CD4-positive, alpha-beta T cell (primary cell): ENCODE measurements at regions not wholly inside any gene's neighbourhood (a gene's known extent, or its start where the extent isn't known, plus 50 kb on each side); places are given as distances from the start of the nearest gene placed in this dataset.

Experiments
- ATAC-seq: fragments of 200-7000 bp; cut with Tn5 transposase; one replicate; pipeline ENCODE4 v1.10.0; 2022; ENCODE audit warnings: mild to moderate bottlenecking; ENCODE audit not compliant: poor library complexity
- CTCF ChIA-PET: fragments of 350-600 bp; sonication (Branson Sonifier 250); formaldehyde crosslinking; loops from one replicate; lab custom pipeline; 2021; ENCODE audit warnings: antibody characterized with exemption, inconsistent platforms; lab: Charles Lee
- POLR2A ChIA-PET: fragments of 350-600 bp; sonication (Branson Sonifier 250); formaldehyde crosslinking; loops from one replicate; lab custom pipeline; 2021; ENCODE audit warnings: antibody characterized with exemption, inconsistent platforms; lab: Charles Lee
- DNase-seq, 14 experiments: peaks; one replicate each; pipeline ENCODE4 v3.0.0-alpha.2; 2013 to 2020; ENCODE audit warnings: mixed read lengths in 2 of 14
- H3K27ac ChIP-seq, 2 donors: one replicate each; pipeline versions ENCODE4 v1.5.1 to v1.7.0; 2013; ENCODE audit warnings: low read length in 2 of 2, low read depth in 1 of 2, mild to moderate bottlenecking in 1 of 2
- H3K27me3 ChIP-seq, 2 experiments: 1 replicate in 1 of 2; 2 replicates in 1 of 2; pipeline versions ENCODE4 v1.6.1 to v1.7.0; 2013; ENCODE audit warnings: low read length in 2 of 2, control low read depth in 1 of 2, mild to moderate bottlenecking in 1 of 2, moderate library complexity in 1 of 2; ENCODE audit not compliant: insufficient read depth in 2 of 2, control insufficient read depth in 1 of 2
- H3K36me3 ChIP-seq: one replicate; pipeline ENCODE4 v1.6.1; 2013; ENCODE audit warnings: low read length, control low read depth; ENCODE audit not compliant: insufficient read depth
- H3K4me1 ChIP-seq: one replicate; pipeline ENCODE4 v1.6.1; 2013; ENCODE audit warnings: low read length, control low read depth; ENCODE audit not compliant: insufficient read depth
- H3K4me3 ChIP-seq: one replicate; pipeline ENCODE4 v1.5.1; 2013; ENCODE audit warnings: mild to moderate bottlenecking, low read length, moderate library complexity
- H3K9me3 ChIP-seq, 2 experiments: 1 replicate in 1 of 2; 2 replicates in 1 of 2; pipeline versions ENCODE4 v1.6.1 to v1.7.0; 2013; ENCODE audit warnings: low read length in 2 of 2, mild to moderate bottlenecking in 2 of 2, control low read depth in 1 of 2, moderate library complexity in 1 of 2; ENCODE audit not compliant: control insufficient read depth in 1 of 2, insufficient read depth in 1 of 2
- H3K27ac Mint-ChIP-seq: one replicate; pipeline ENCODE4 v1.8.0; 2020; ENCODE audit warnings: mixed read lengths
- H3K27me3 Mint-ChIP-seq: one replicate; pipeline ENCODE4 v1.8.0; 2021; ENCODE audit warnings: mixed read lengths
- H3K36me3 Mint-ChIP-seq: one replicate; pipeline ENCODE4 v1.8.0; 2021; ENCODE audit warnings: low read depth, mixed read lengths
- H3K4me1 Mint-ChIP-seq: one replicate; pipeline ENCODE4 v1.8.0; 2021; ENCODE audit warnings: low read depth, mixed read lengths
- H3K4me3 Mint-ChIP-seq: one replicate; pipeline ENCODE4 v1.8.0; 2020; ENCODE audit warnings: mild to moderate bottlenecking, mixed read lengths
- H3K9me3 Mint-ChIP-seq: one replicate; pipeline ENCODE4 v1.8.0; 2020; ENCODE audit warnings: mixed read lengths
- intact Hi-C, 2 experiments: fragments of 100-400 bp; cut with DNase I in 1 of 2; cut with micrococcal nuclease in 1 of 2; formaldehyde crosslinking; loops; one replicate each; pipeline versions ENCODE4 v1.15.1 to v1.9.0; 2023 to 2025; cut with DNase I, micrococcal nuclease
- TF ChIP-seq, protein P1 (sequence below): fragments of 200-600 bp; IDR thresholded peaks from one replicate; pipeline ENCODE4 v1.8.0; 2022; ENCODE audit warnings: antibody characterized with exemption, mild to moderate bottlenecking

GRCh38 chr2:67719351-67719750 lies 322.2 kb downstream of the ETAA1 start:
- Mint-ChIP-seq H3K36me3 (no peaks in the 10 kb centered on the region), H3K4me3 (no peak overlapping the region), H3K4me1 (no peaks in the 10 kb centered on the region), H3K9me3 (no peaks in the 10 kb centered on the region), H3K27ac (no peak overlapping the region), H3K27me3 (peaks cover 12% of the 10 kb centered on the region)
- CTCF ChIA-PET = no interaction called here
- TF ChIP-seq, protein P1, sequence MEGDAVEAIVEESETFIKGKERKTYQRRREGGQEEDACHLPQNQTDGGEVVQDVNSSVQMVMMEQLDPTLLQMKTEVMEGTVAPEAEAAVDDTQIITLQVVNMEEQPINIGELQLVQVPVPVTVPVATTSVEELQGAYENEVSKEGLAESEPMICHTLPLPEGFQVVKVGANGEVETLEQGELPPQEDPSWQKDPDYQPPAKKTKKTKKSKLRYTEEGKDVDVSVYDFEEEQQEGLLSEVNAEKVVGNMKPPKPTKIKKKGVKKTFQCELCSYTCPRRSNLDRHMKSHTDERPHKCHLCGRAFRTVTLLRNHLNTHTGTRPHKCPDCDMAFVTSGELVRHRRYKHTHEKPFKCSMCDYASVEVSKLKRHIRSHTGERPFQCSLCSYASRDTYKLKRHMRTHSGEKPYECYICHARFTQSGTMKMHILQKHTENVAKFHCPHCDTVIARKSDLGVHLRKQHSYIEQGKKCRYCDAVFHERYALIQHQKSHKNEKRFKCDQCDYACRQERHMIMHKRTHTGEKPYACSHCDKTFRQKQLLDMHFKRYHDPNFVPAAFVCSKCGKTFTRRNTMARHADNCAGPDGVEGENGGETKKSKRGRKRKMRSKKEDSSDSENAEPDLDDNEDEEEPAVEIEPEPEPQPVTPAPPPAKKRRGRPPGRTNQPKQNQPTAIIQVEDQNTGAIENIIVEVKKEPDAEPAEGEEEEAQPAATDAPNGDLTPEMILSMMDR = no peak
- POLR2A ChIA-PET = no interaction called here
- intact Hi-C loops = no loop called here
- DNase-seq (no peak), ATAC-seq (no peak)
- peaks cover 0 to 2% of the 10 kb centered on the region in 2 experiments for H3K9me3 ChIP-seq
- H3K27ac ChIP-seq = no peak overlapping the region
- no peaks in the 10 kb centered on the region for H3K4me1 ChIP-seq
- H3K27me3 ChIP-seq = no peaks in the 10 kb centered on the region
- no peak overlapping the region for H3K4me3 ChIP-seq
- H3K36me3 ChIP-seq = no peaks in the 10 kb centered on the region

DNA sequence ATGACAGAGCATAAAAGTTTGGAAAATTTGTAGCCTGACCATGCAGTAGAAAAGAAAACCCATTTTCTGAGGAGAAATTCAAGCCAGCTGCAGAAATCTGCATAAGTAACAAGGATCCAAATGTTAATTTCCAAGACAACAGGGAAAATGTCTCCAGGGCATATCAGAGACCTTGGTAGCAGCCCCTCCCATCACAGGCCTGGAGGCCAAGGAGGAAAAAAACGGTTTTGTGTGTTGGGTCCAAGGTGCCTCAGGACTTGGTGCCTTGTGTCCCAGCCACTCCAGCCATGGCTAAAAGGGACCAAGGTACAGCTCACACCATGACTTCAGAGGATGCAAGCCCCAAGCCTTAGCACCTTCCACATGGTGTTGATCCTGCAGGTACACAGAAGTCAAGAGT lies 324.4 kb downstream of the ETAA1 start:
- H3K27ac Mint-ChIP-seq = no peak overlapping the region

DNA sequence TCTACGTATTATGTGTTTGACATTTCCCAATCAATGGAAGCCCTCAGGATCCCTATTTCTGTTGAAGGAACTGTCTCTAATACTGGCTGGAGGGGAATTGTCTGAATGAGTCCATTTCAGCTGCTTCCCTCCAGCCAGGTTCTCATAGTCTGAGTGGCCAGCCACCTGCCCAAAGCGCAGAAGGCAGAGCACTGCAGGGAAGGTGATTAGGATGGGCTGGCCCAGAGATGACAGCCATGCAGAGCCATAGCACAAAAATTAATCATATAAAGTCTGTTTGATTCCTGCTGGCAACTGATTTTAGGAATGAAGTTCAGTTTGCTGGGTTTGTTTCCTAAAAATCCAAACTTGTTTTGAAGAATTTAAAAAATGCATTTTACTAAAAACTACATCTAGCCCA lies 327.1 kb downstream of the ETAA1 start:
- CTCF ChIA-PET = no interaction called here
- H3K9me3 ChIP-seq = no peaks in the 10 kb centered on the region
- Mint-ChIP-seq H3K9me3 (no peaks in the 10 kb centered on the region), H3K36me3 (no peaks in the 10 kb centered on the region), H3K4me1 (no peaks in the 10 kb centered on the region), H3K4me3 (no peak overlapping the region), H3K27ac (no peak overlapping the region), H3K27me3 (peaks cover 4% of the 10 kb centered on the region)
- no peaks in the 10 kb centered on the region for H3K27me3 ChIP-seq
- H3K4me1 ChIP-seq = no peaks in the 10 kb centered on the region
- no peak for ATAC-seq
- no peak for DNase-seq
- H3K4me3 ChIP-seq = no peak overlapping the region
- TF ChIP-seq, protein P1 = no peak
- no peaks in the 10 kb centered on the region for H3K36me3 ChIP-seq
- no peak overlapping the region for H3K27ac ChIP-seq
- intact Hi-C loops = no loop called here
- POLR2A ChIA-PET = no interaction called here

More for the DNA sequence above, 324.4 kb downstream of the ETAA1 start:
- Mint-ChIP-seq H3K36me3 (no peaks in the 10 kb centered on the region), H3K4me3 (no peak overlapping the region), H3K9me3 (no peaks in the 10 kb centered on the region), H3K4me1 (no peaks in the 10 kb centered on the region), H3K27me3 (peaks cover 12% of the 10 kb centered on the region)
- Histone ChIP-seq H3K4me3 (no peak overlapping the region), H3K4me1 (no peaks in the 10 kb centered on the region), H3K27me3 (no peaks in the 10 kb centered on the region), H3K9me3 (no peaks in the 10 kb centered on the region), H3K36me3 (no peaks in the 10 kb centered on the region), H3K27ac (no peak overlapping the region)
- CTCF ChIA-PET = no interaction called here
- DNase-seq (no peak), ATAC-seq (no peak)
- POLR2A ChIA-PET = no interaction called here
- intact Hi-C loops = no loop called here
- TF ChIP-seq, protein P1 = no peak
